GM21390 (cell line): ENCODE measurements at regions not wholly inside any gene's neighbourhood (a gene's known extent, or its start where the extent isn't known, plus 50 kb on each side); places are given as distances from the start of the nearest gene placed in this dataset.

Source experiments
- ATAC-seq: cut with Tn5 transposase; IDR thresholded peaks from one replicate; pipeline ENCODE4 v1.9.1; 2021; ENCODE audit not compliant: unreplicated experiment

DNA sequence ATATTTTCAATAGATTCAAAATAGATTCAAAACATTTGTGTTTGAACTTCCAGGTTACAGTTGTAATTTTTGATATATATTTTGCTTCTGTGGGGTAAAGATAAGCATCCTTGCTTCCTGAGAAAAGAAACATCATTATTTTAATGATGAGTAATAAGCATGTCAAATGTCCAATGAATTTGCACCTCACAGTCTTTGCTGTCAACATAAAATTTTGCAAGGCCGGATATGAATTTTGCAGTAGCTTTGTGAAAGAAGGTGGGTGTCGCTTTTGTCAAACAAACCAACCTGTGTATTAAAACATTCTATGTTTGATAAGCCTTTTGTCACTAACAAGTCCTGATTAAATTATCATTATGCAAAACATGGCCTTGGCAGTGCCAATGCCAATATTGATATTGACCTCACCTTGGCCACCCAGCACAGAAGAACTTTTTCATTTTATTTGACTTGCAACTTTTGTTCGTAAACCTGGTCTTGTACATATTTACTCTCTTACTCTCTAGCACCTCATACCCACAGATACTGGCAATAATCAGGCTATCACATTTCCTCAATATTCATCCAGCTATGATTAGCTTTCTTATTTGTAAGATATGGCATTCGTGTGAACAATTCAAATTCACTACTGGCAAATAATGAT, 645.0 kb upstream of the KLF4 start:
- no peak for ATAC-seq

DNA sequence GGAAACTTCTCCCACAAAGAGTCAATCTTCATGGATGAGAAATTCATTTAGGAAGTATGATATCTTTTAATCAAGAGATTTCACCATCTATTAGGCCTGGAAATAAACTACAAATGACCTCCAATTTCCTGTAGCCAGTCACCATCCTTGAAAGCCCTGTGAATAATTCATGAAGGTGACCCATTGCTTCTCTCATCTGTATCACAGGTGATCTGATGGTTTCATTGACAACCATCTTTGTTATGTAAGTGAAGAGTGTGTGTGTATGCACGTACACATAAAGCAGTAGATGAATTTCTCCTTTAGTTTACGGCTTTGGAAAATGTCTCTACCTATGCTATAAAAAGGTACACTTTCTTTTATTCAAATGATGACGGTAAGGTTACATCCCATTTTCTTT, 644.1 kb upstream of the KLF4 start:
- no peak for ATAC-seq

DNA sequence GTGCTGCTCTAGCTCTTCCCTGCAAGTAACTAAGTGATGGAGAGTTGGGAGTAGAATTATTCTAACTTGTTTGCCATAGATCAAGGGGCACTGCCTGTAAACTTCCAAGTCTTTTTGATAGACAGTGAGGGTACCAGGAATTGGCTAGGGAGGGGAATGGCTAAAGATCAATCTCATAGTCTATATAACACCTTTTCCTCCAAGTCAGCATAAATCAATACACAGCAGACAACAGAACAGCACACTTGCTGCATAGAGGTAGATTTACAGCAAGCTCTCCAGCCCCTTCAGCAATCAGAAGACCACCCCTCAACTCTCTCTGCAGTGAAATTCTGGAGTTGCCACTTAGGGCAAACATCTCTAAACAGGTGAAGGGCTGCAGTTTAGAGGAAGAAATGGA, 643.5 kb upstream of the KLF4 start:
- ATAC-seq = no peak

DNA sequence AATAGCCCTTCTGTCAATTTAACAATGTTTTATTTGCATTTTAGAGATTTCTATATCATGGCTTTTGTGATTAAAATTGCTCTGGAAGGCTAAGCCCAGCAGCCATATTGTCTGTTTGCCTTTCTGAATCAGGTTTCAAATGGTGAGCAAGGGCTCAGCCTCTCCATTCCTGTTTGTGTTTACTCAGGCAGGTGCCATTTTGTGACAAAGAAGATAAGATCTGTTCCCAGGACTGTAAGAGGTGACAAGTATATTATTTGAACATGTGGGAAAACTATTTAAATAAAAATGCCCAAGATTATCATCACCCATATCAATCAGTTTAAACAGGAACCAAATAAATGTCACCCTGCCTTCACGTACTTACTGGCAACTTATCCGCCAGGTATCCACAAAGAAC, 641.3 kb upstream of the KLF4 start:
- ATAC-seq = no peak

DNA sequence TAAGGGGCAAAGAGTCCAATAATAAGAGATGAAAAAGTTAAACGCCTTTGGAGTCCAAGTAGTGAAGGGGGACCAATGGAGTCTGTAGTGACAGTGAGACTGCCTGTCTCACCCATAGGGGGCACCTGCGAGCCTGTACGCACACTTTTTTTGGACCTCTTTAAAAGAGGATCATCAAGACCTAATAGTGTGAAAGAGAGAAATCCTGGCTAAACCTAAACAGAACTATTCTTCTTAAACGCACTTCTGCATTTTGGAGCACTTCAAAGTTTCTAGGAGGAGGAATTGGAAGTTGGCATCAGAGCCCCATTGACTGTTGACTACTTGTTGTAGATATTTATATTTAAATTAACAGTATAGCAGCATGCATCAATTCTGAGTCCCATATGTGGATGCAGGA, 636.1 kb upstream of the KLF4 start:
- no peak for ATAC-seq

DNA sequence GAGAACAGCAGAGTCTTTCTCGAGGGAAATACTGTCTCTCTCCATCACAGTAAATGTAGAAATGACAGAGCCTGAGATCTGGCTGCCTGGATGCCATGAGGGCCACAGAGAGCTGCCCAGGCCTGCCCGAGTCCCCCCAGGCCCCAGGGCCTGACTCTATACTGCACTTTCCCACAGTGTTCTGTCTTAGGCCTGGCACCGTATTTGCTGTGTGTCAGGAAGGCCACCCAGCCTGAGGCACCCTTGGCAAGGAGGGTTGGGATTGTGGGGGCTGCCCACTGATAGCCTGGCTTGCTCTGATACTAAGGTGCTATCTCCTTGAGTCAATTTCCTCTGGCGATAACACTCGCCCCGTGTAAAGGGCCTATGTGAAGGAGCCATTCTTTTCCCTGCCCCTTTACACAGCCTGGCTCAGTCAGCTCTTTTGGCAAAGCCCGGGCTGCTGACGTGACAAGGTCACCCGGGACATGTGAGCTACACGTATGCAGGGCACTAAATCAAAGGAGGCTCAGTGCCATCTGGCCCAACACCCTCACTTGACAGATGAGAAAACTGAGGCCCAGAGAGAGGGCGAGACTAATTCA, 630.1 kb upstream of the KLF4 start:
- ATAC-seq = no peak

DNA sequence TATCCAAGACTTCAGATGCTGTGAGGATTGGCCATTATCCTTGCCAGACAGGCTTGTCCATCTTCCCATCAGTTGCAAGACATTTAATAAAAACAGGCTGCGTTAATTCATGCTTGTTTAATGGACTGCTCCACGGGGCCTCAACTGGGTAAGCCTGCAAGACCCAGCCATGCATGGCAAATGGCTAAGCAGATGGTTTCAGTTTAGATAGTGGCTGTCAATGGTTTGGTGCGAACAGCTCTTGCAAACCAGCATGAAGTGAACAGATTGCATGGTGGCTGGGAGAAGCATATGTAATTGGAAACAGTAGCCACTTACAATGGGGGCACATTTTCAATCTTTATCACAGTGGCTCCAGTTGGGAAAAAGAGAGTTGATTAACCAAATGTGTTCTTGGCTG, 628.2 kb upstream of the KLF4 start:
- ATAC-seq = no peak

DNA sequence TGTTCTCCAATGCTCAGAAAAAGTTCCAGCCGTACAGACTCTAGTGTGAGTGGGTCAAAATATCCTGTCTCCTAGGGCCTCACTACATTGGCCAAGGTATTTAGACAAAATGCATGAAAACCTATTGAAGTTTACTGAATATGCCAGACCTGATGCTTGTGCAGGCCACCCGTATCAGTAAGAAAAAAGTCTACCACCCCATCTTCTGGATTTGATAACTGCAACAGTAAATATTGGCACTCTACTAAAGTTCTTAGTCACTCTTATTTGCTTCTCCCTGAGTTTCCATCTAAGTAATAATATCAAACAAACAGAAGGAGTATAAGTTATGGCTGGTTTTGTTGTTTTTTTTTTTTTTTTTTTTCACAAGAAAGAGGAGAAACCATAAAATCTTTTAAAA, 627.7 kb upstream of the KLF4 start:
- ATAC-seq = no peak

DNA sequence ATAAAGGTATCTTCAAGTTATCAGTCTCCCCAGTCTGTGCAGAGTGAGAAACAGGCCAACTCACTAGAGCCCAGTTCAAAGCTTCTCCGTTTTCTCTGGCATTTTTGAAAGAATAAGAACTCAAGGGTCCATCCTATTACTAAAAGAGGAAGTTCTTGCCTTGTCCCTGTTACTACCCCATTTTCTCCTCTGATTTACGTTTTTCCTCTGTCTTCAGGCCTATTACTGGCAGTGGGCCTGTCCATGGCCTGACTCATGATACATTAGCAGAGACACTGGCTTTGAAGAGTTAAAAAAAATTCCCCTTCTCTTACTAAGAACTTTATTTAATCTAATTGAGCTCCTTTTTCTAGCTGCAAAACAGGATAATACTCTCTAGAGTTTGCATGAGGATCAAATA, 624.0 kb upstream of the KLF4 start:
- ATAC-seq = no peak

DNA sequence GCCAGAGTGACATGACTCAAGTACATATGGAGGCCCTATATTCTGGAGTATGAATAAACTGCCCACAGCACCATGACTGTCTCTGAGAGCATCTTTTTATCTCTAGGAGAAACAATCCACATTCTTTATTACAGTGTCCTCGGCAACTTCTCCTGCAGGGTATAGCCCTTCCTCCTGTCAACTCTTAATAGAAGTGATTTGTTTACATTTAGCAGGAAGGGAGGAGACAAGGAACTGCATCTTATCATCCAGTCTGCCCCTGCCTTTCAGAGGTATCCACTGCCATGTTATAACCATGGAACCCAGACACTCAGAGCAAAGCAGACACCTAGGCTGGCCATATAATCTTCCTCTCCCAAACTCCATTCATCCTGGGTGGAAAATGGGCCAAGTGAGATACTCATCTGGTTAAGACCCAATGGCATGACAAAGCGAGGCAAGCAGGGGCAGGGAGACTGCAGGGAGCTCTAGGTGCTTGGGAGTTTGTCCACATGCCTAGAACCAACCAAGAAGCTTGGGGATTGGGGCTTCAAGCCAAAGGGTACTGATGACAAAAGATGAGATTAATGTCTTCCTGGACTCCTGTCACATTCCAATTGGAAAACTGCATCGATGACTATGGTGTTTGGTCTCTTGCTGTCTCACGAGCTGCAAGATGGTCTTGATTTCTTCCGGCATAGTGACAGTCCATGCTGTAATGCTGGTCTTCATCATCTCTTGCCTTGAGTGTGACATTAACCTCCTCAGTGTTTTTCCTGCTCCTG, 620.5 kb upstream of the KLF4 start:
- ATAC-seq = no peak

DNA sequence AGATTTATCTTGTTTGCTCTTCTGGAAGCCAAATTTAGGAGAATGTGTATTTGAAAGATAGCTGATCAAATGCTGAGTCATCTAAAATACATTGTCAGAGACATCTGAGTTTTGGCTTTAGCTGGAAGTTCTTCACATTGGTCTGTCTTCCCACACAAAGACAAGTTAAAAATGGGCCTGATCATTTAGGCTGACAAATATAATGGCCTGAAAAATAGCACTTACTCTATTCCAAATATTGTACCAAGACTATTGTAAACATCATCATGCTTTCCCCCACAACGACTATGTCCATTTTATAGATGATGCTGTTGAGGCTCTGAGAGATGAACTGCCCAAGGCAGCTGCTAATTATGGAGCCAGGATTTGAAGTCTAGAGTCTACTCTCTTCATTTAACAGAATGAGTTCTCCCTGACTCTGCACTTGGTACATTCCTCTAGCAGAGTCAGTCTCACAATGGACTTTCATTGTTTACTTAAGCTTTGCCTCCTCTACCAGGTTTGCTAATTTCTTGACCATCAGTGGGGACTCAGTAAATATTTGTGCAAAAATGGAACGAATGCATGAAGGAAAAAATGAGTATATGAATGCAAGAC, 619.4 kb upstream of the KLF4 start:
- no peak for ATAC-seq

DNA sequence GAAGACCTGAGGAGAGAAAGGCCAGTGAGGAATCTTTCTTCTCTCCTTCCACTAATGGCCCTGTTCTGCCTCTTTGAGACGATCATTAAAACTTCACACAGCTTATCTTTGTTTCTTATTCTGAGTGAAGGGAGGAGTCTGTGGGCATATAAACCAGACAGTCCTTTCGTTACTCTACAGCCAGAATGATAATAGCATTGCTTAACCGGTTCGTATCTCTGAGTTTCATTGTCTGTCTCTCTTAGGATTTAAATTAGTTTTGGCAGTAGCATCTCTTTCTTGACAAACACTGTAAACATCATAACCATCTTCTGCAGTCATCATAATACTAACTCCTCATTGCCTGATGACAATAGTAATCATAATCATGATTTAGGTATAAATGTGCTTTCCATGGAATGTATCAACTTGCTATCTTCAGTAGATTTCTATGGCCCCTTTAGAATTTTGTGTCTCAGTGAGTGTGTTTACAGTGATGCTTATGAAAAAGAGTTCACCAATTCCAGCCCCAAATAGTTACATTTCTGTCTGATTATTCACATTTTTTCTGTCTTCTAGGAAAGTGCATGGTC, 618.8 kb upstream of the KLF4 start:
- no peak for ATAC-seq

DNA sequence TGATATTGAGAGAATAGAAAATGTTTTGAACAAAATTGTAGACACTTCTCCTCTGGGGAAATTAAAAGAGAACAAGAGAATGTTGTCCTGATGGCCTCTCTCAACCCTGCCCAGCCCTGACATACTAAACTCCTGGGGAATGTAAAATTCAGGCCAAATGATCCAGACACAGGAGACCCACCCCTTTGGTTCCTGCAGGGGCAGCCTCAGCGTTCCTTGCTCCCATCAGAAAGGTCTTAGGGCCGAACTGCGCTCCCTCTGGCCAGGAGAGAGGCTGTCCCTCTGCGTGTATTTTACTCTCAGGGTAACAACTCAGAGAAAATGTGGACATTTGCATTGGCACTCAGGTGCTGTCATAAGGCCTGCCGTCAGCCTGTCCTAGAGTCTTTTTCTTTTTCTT, 616.3 kb upstream of the KLF4 start:
- no peak for ATAC-seq

DNA sequence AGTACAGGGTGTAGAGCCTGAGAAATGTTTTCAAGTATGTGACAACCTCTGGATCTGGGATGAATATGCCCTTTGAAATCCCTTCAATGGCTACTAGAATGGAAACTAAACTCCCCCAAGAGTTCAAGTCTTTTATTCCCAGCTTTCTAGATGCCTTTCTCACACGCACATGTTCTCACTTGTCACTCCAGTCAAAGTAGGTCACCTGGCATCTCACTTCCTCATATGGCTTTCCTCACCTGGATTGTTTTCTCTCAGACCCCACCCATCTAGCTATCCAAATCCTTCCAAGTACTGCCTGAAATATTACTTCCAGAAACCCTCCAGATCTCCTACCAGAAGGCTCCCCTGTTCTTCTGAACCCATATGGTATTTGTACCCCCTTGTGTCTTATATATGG, 615.4 kb upstream of the KLF4 start:
- ATAC-seq = no peak

DNA sequence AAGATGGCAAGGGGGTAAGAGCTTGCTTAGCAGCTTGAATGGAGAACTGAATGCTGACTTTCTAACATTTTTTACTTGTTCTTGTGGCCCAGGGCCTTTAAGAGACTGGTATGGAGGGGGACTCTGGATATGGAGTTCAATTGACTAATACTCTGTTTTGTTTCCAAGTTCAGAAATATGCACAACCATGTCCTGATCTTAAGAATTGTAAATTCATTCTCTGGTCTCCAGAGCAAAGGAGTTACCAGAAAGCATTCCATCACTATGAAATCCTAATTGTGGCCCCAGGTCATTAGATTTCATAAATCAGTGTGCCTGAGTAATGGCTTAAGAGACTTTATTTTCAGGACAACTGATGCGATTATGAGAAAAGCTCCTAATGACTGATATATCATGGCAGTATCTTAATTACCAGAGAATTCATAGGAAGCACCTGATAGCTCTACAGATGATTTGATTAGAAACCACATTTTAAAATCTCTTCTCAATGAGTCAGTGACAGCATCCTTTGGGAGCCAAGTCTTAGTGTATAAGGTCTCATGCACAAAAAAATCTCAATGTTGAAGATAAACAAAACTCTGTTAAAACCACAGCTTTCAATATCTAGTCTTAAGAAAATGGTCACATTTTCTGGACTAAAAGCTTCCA, 613.6 kb upstream of the KLF4 start:
- ATAC-seq = no peak

DNA sequence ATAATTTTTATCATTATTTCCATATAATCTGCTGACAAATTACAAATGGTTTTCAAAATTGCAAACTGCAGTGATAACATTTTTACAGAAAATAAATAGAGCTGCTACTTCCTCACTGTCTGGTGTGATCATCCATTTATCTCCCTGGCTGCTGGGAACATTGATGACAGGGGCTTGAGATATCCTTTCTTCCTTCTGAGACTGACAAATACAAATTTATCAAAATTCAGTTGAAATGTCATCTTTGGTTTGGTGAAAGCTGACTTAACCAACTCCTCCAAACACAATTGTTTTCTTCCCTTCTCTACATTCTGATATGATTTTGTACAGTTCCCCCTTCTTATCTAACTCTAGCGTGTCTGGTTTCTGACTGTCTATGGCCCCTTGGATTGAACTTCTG, 611.8 kb upstream of the KLF4 start:
- ATAC-seq = no peak

DNA sequence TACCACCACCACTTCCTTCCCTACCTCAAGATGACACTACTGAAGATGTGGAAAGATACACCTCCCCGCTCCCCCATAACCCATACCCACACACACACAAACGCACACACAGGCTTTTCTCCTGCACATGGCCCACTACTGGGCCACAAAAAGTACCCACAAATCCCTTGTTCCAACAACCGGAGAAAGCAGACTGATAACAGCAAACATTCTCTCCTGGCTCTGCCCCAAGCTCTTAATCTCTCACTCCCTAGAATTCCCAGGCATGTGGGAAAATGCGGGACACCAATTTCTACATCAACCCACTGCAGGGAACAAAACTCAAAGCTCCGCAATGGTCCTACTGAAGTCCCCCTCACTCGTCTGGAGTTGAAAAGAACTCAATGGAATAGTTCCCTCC, 611.0 kb upstream of the KLF4 start:
- ATAC-seq = no peak

DNA sequence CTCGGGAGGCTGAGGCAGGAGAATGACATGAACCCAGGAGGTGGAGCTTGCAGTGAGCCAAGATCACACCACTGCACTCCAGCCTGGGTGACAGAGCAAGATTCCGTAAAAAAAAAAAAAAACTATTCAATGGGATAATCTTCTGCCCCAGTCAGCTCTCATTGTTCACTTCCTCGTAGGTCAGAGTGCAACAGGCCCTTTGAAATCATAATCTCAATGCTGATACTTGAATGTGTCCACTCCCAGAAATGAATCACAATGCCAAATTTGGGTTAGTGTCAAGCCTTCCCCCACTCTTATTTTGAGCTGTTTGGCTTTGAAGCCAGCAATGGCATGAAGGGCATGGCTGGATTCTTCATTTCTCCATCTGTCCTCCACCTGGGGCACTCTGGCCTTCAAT, 610.3 kb upstream of the KLF4 start:
- ATAC-seq = no peak

DNA sequence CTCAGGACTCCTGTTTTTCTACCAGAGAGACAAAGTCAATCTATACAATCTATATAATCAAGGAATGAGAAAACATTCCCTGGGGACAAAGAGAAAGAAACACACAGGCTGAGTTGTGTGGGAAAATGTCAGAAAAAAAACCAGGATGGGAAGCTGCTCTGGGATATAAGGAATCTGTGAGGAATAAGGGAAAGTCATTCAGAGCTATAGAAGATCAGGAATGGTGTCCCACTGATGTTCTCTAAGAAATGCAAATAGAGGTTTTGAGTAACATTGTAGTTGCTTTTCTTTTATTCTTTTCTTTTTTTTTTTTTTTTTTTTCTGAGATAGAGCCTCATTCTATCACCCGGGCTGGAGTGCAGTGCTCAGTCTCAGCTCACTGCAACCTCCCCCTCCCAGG, 605.9 kb upstream of the KLF4 start:
- no peak for ATAC-seq

DNA sequence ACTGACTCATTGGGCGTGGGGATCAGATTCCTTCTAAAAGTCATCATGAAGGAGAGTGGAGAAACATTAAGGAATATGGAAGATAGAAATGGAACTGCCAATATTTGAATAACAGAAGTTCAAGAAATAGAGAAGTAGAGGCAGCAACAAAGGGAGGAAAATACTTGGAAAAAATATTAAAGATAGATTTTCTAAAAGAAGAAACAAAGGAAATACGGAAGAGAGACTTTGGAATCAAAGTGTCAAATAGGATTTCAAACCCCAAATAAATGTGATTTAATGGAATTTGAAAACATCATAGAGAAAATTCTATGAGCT, 605.1 kb upstream of the KLF4 start:
- ATAC-seq = no peak
